ENCODE measurements at regions not wholly inside any gene's neighbourhood (a gene's known extent, or its start where the extent isn't known, plus 50 kb on each side); places are given as distances from the start of the nearest gene placed in this dataset.

DNA sequence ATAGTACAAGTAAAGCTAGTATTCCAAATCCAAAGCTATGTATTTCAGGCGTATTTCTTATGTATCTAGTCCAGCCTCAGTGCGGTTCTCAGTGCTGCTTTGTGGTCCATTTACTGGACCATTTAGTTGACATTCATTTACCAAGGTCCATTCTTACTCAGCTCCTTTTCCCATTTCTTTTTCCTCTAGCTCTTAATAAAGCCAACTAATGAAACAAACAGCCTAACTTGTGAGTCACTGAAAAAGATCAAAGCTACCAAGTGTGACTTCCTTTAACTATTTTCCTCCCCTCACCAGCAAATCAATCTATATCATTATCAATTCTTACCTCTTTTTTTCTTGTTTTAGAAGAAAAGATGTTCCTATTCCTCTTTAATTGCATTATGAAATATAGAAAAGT, 64.0 kb downstream of the CYB561 start:
- no peak overlapping the region for H3K27ac ChIP-seq
- no peak for TF ChIP-seq ZFX (IDR thresholded peaks at IDR 0.05)
- TF ChIP-seq, protein P1, sequence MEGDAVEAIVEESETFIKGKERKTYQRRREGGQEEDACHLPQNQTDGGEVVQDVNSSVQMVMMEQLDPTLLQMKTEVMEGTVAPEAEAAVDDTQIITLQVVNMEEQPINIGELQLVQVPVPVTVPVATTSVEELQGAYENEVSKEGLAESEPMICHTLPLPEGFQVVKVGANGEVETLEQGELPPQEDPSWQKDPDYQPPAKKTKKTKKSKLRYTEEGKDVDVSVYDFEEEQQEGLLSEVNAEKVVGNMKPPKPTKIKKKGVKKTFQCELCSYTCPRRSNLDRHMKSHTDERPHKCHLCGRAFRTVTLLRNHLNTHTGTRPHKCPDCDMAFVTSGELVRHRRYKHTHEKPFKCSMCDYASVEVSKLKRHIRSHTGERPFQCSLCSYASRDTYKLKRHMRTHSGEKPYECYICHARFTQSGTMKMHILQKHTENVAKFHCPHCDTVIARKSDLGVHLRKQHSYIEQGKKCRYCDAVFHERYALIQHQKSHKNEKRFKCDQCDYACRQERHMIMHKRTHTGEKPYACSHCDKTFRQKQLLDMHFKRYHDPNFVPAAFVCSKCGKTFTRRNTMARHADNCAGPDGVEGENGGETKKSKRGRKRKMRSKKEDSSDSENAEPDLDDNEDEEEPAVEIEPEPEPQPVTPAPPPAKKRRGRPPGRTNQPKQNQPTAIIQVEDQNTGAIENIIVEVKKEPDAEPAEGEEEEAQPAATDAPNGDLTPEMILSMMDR (conservative IDR thresholded peaks at IDR 0.05): no peak

Data from C4-2B (cell line).